Mesenchymal stem cell (in vitro differentiated cells and primary cell): ENCODE measurements at regions not wholly inside any gene's neighbourhood (a gene's known extent, or its start where the extent isn't known, plus 50 kb on each side); places are given as distances from the start of the nearest gene placed in this dataset.

Experiments used
- DNase-seq: peaks from one replicate; pipeline ENCODE4 v3.0.0-alpha.2; 2013
- H2AFZ ChIP-seq: one replicate; pipeline ENCODE4 v1.6.1; 2013; ENCODE audit warnings: low read depth, mild to moderate bottlenecking, control low read depth, inconsistent platforms, low read length, moderate library complexity
- H2AK5ac ChIP-seq: 2 replicates; pipeline ENCODE4 v1.6.1; 2013; ENCODE audit warnings: low read length, moderate library complexity, mild to moderate bottlenecking, inconsistent platforms; ENCODE audit not compliant: severe bottlenecking
- H2BK120ac ChIP-seq: one replicate; pipeline ENCODE4 v1.6.1; 2013; ENCODE audit warnings: low read depth, mild to moderate bottlenecking, inconsistent platforms, low read length, moderate library complexity
- H2BK12ac ChIP-seq, 2 experiments: one replicate each; pipeline ENCODE4 v1.6.1; 2013; ENCODE audit warnings: inconsistent platforms in 2 of 2, low read length in 2 of 2, mild to moderate bottlenecking in 2 of 2, moderate library complexity in 2 of 2, control low read depth in 1 of 2
- H2BK15ac ChIP-seq: one replicate; pipeline ENCODE4 v1.6.1; 2013; ENCODE audit warnings: mild to moderate bottlenecking, low read depth, inconsistent platforms; ENCODE audit not compliant: poor library complexity, severe bottlenecking
- H2BK5ac ChIP-seq: 2 replicates; pipeline ENCODE4 v1.6.1; 2013; ENCODE audit warnings: low read depth, mild to moderate bottlenecking, low read length, control low read depth, inconsistent platforms; ENCODE audit not compliant: poor library complexity, severe bottlenecking
- H3K14ac ChIP-seq, 2 experiments: one replicate each; pipeline ENCODE4 v1.6.1; 2013; ENCODE audit warnings: inconsistent platforms in 2 of 2, low read length in 2 of 2, control low read depth in 1 of 2, mild to moderate bottlenecking in 1 of 2, moderate library complexity in 1 of 2
- H3K18ac ChIP-seq, 2 experiments: one replicate each; pipeline ENCODE4 v1.6.1; 2013; ENCODE audit warnings: inconsistent platforms in 2 of 2, low read length in 2 of 2, control low read depth in 1 of 2, low read depth in 1 of 2, mild to moderate bottlenecking in 1 of 2
- H3K23ac ChIP-seq, 2 experiments: one replicate each; pipeline ENCODE4 v1.6.1; 2013; ENCODE audit warnings: inconsistent platforms in 2 of 2, low read length in 2 of 2, mild to moderate bottlenecking in 2 of 2, moderate library complexity in 2 of 2, control low read depth in 1 of 2
- H3K27ac ChIP-seq: 2 replicates; pipeline ENCODE4 v1.5.1; 2013; ENCODE audit warnings: mild to moderate bottlenecking, moderate library complexity, low read length, control low read depth, inconsistent platforms; ENCODE audit not compliant: poor library complexity, severe bottlenecking
- H3K27me3 ChIP-seq, 2 experiments: 2 replicates each; pipeline versions ENCODE4 v1.6.1 to v1.7.0; 2013; ENCODE audit warnings: low read length in 2 of 2, mild to moderate bottlenecking in 2 of 2, moderate library complexity in 2 of 2, control low read depth in 1 of 2, inconsistent platforms in 1 of 2; ENCODE audit not compliant: control insufficient read depth in 1 of 2, insufficient read depth in 1 of 2
- H3K36me3 ChIP-seq, 2 experiments: 2 replicates each; pipeline versions ENCODE4 v1.6.1 to v1.7.0; 2013; ENCODE audit warnings: low read length in 2 of 2, control low read depth in 1 of 2, inconsistent platforms in 1 of 2, low read depth in 1 of 2, mild to moderate bottlenecking in 1 of 2; ENCODE audit not compliant: insufficient read depth in 2 of 2, control insufficient read depth in 1 of 2
- H3K4ac ChIP-seq, 2 experiments: one replicate each; pipeline ENCODE4 v1.6.1; 2013; ENCODE audit warnings: inconsistent platforms in 2 of 2, low read length in 2 of 2, mild to moderate bottlenecking in 2 of 2, moderate library complexity in 2 of 2, control low read depth in 1 of 2, low read depth in 1 of 2
- H3K4me1 ChIP-seq: 2 replicates; pipeline ENCODE4 v1.6.1; 2013; ENCODE audit warnings: low read depth, low read length, control low read depth; ENCODE audit not compliant: control insufficient read depth, insufficient read depth
- H3K4me2 ChIP-seq: 2 replicates; pipeline ENCODE4 v1.6.1; 2013; ENCODE audit warnings: low read length, mild to moderate bottlenecking, inconsistent platforms; ENCODE audit not compliant: poor library complexity, severe bottlenecking
- H3K4me3 ChIP-seq, 2 experiments: 2 replicates each; pipeline versions ENCODE4 v1.5.1 to v1.7.0; 2013; ENCODE audit warnings: low read length in 2 of 2, mild to moderate bottlenecking in 2 of 2, control low read depth in 1 of 2, low read depth in 1 of 2; ENCODE audit not compliant: insufficient read depth in 1 of 2
- H3K79me1 ChIP-seq: replicated peaks from 2 replicates; pipeline ENCODE4 v1.6.1; 2013; ENCODE audit warnings: mild to moderate bottlenecking, control low read depth, low read length, inconsistent platforms; ENCODE audit not compliant: poor library complexity, severe bottlenecking
- H3K9ac ChIP-seq: 2 replicates; pipeline ENCODE4 v1.7.0; 2013; ENCODE audit warnings: mild to moderate bottlenecking, low read length, moderate library complexity
- H3K9me3 ChIP-seq: 2 replicates; pipeline ENCODE4 v1.7.0; 2013; ENCODE audit warnings: mild to moderate bottlenecking, low read length; ENCODE audit not compliant: control insufficient read depth
- H4K8ac ChIP-seq: one replicate; pipeline ENCODE4 v1.6.1; 2013; ENCODE audit warnings: inconsistent platforms, mild to moderate bottlenecking, low read length, moderate library complexity
- H4K91ac ChIP-seq: one replicate; pipeline ENCODE4 v1.6.1; 2013; ENCODE audit warnings: mild to moderate bottlenecking, low read length, inconsistent platforms
- WGBS: methylation state at CpG from one replicate; pipeline ENCODE4 v1.1.7; 2013; ENCODE audit warnings: mixed read lengths; 5-methylcytosine and 5-hydroxymethylcytosine counted together

GRCh38 chrX:40164751-40165150 lies 67.0 kb upstream of the BCOR start:
- Histone ChIP-seq H4K91ac (no peak overlapping the region), H3K4me2 (no peak overlapping the region), H3K14ac (no peak overlapping the region), H3K27ac (no peak overlapping the region), H3K79me1 (peaks cover 7% of the 10 kb centered on the region), H3K27me3 (peaks cover 0 to 53% of the 10 kb centered on the region in 2 experiments), H2BK12ac (peak overlapping the region in 1 of 2 experiments; percentile 19), H2AK5ac (no peak overlapping the region), H3K4ac (no peak overlapping the region), H3K18ac (peak overlapping the region in 1 of 2 experiments; percentile 16), H3K4me3 (no peak overlapping the region), H2BK5ac (no peak overlapping the region), H3K4me1 (peaks cover 25% of the 10 kb centered on the region), H3K9me3 (no peaks in the 10 kb centered on the region), H3K23ac (no peak overlapping the region), H2BK120ac (no peak overlapping the region), H2BK15ac (peak overlapping the region; percentile 23), H3K36me3 (no peaks in the 10 kb centered on the region), H4K8ac (no peak overlapping the region), H2AFZ (no peak overlapping the region), H3K9ac (no peak overlapping the region)
- no peak for DNase-seq
- 57% methylated on average over 1 of the region's 3 CpGs for WGBS

- H3K27me3 ChIP-seq: peaks cover 0 to 35% of the 10 kb centered on the region in 2 experiments
- WGBS: 4% methylated on average over 32 of the region's 68 CpGs
Measured at GRCh38 chrX:40158036-40158706, 60.4 kb upstream of the BCOR start.

DNA sequence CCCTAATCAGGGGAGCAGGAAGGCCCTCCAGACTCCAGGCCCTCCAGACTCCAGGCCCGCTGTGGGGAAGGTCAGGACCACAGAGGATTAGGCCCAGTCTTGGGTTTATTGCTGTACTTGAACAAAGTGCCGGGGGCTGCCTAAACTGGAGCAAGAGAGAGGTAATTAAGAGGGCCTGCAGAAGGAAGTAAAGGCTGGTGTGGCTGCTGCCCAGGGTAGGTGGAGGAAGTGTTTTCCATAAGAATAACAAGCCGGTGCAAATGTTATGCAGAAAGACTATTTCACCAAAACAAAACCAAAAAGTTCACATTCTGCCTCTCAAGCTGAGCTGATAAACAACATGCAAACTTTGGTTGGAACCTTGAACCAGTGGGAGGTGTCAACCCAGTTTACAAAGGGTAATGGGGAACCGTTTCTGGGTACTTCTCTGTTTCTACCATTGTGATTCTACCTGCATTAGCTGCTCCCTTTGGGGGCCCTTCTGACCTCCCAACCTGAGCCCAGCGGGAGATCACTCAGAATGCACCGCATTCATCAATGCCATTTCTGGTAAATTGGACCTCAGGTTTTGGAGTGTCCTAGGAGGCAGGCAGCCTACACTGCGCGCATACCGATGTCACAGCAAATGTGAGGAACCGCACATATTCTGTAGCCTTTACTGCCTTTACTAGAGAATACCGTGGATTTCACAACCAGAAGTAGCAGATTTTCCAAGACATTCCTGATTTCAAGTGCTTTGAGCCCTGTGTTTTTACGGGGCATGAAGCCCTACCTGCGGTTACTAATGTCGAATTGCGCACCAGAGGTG lies 59.7 kb upstream of the BCOR start:
- peak; percentile 39 for DNase-seq
- peak overlapping the region; percentile 69 for H2BK15ac ChIP-seq
- peaks cover 2% of the 10 kb centered on the region for H3K79me1 ChIP-seq
- peaks cover 26% of the 10 kb centered on the region for H3K4me1 ChIP-seq
- no peak overlapping the region for H2BK120ac ChIP-seq
- peak overlapping the region in 1 of 2 experiments; percentile 77 for H2BK12ac ChIP-seq
- H3K36me3 ChIP-seq: no peaks in the 10 kb centered on the region
- peak overlapping the region; percentile 78 for H3K9ac ChIP-seq
- H2AK5ac ChIP-seq: no peak overlapping the region
- WGBS: 21% methylated on average over 10 of the region's 15 CpGs
- peak overlapping the region in 1 of 2 experiments; percentile 48 for H3K14ac ChIP-seq
- H4K91ac ChIP-seq: no peak overlapping the region
- H3K4ac ChIP-seq: peak overlapping the region in 1 of 2 experiments; percentile 75
- no peak overlapping the region for H3K23ac ChIP-seq
- peak overlapping the region; percentile 81 for H3K4me2 ChIP-seq
- H3K4me3 ChIP-seq: peak overlapping the region; percentile 58 to 72
- H3K27me3 ChIP-seq: peaks cover 0 to 28% of the 10 kb centered on the region in 2 experiments
- peak overlapping the region; percentile 61 for H2AFZ ChIP-seq
- H3K27ac ChIP-seq: no peak overlapping the region
- H4K8ac ChIP-seq: peak overlapping the region; percentile 91
- H3K18ac ChIP-seq: peak overlapping the region; percentile 66 to 84
- H3K9me3 ChIP-seq: no peaks in the 10 kb centered on the region
- no peak overlapping the region for H2BK5ac ChIP-seq

More at GRCh38 chrX:40158036-40158706, 60.4 kb upstream of the BCOR start:
- Histone ChIP-seq H3K36me3 (no peaks in the 10 kb centered on the region), H3K4me2 (peak overlapping the region; percentile 81), H3K23ac (no peak overlapping the region), H4K91ac (peak overlapping the region; percentile 86), H3K4ac (peak overlapping the region; percentile 75), H2BK12ac (peak overlapping the region; percentile 11 to 88), H3K4me1 (peaks cover 21% of the 10 kb centered on the region), H3K79me1 (peaks cover 2% of the 10 kb centered on the region), H4K8ac (peak overlapping the region; percentile 91), H3K9ac (peak overlapping the region; percentile 78), H2BK120ac (no peak overlapping the region), H3K27ac (no peak overlapping the region), H3K9me3 (no peaks in the 10 kb centered on the region), H3K14ac (no peak overlapping the region), H3K18ac (peak overlapping the region; percentile 80 to 84), H3K4me3 (peak overlapping the region; percentile 58 to 72), H2BK5ac (peak overlapping the region; percentile 31), H2AK5ac (no peak overlapping the region), H2AFZ (peak overlapping the region; percentile 77), H2BK15ac (peak overlapping the region; percentile 69)
- DNase-seq: peak; percentile 38
